ENCODE measurements at regions not wholly inside any gene's neighbourhood (a gene's known extent, or its start where the extent isn't known, plus 50 kb on each side); places are given as distances from the start of the nearest gene placed in this dataset.

DNA sequence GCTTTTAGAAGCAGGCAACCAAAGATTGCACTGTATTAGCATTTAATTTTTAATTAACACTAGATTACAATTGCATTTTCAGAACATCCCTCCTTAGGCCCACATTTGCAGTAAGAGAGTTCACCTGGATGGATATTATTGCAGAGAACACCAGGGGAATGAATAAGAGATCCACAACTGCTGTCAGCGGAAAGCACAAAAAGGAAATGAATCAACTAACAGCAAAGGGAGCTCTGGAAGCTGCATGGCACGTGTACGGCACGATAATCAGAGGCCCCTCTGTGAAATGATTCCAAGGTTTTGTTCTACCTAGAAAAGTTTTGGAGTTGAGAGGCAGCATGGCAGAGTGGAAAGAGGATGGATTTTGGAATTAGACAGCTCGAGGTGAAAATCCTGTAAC is 361.2 kb upstream of the C9orf72 start:
- TF ChIP-seq, protein P1, sequence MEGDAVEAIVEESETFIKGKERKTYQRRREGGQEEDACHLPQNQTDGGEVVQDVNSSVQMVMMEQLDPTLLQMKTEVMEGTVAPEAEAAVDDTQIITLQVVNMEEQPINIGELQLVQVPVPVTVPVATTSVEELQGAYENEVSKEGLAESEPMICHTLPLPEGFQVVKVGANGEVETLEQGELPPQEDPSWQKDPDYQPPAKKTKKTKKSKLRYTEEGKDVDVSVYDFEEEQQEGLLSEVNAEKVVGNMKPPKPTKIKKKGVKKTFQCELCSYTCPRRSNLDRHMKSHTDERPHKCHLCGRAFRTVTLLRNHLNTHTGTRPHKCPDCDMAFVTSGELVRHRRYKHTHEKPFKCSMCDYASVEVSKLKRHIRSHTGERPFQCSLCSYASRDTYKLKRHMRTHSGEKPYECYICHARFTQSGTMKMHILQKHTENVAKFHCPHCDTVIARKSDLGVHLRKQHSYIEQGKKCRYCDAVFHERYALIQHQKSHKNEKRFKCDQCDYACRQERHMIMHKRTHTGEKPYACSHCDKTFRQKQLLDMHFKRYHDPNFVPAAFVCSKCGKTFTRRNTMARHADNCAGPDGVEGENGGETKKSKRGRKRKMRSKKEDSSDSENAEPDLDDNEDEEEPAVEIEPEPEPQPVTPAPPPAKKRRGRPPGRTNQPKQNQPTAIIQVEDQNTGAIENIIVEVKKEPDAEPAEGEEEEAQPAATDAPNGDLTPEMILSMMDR (conservative IDR thresholded peaks at IDR 0.05; ENCODE audit: low read depth, low read length), result no peak
- DNase-seq (ENCODE audit: low read depth), result no peak
- no peak overlapping the region for H3K4me3 ChIP-seq (ENCODE audit: low read depth, low read length)

DNA sequence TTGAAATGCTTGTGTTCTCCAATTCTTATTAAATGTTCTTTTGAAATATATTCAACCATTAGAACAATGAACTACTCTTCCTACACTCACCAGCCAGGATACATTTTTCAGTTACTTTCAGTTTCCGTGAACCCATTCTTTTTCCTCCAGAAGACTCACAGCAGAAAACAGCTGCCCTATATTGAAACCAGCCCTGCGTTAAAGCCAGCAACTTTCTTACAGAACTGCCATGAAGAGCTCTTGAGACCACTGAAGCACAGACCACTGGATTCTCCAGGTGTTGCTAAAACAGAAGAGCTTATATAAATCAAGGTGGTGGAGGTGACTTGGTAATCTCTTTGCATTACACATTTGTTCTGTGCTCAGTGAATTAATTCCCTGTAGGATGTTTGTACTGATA is 365.9 kb upstream of the C9orf72 start:
- TF ChIP-seq, protein P1 (conservative IDR thresholded peaks at IDR 0.05; ENCODE audit: low read depth, low read length), result no peak
- no peak overlapping the region for H3K4me3 ChIP-seq (ENCODE audit: low read depth, low read length)
- no peak for DNase-seq (ENCODE audit: low read depth)

DNA sequence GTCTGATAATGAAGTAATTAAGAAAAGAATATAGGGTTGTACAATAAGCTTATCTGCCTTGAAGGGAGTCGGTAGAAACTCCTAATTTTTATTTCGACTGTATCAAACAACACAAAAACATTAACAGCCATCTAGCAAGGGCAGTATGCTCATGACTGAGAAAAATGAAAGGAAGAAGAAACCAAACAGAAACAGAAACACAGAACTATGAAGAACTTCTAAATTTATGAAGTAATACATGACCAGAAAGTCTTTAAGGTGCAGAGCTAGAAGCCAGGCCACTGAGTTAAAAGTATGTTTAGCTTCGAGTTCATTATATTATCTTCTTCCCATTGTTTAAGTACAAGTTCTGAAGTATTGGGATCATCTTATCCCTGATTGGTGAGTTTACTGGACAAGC is 367.3 kb upstream of the C9orf72 start:
- TF ChIP-seq, protein P1 (conservative IDR thresholded peaks at IDR 0.05; ENCODE audit: low read depth, low read length), result no peak
- H3K4me3 ChIP-seq (ENCODE audit: low read depth, low read length), result no peak overlapping the region
- no peak for DNase-seq (ENCODE audit: low read depth)

DNA sequence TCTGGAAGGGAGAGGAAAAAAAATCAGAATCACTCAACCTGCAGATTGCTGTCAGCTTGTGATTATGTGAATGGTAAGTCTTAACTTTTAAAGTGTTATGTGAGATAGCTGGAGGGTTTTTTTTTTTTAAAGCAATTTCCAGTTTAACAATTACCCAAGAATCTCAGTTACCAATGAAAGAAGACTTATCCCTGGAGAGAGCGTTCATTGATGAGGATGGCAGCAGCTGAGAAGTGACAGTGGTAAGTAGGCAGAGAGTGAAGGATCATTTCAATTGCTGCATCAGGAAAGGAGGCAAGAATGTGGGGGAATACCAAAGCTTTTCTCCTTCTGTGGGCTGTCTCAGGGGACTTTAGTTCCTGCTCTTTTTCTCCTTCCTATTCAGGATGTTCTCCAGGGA is 370.2 kb upstream of the C9orf72 start:
- TF ChIP-seq, protein P1 (conservative IDR thresholded peaks at IDR 0.05; ENCODE audit: low read depth, low read length), result no peak
- H3K4me3 ChIP-seq (ENCODE audit: low read depth, low read length), result no peak overlapping the region
- DNase-seq (ENCODE audit: low read depth), result no peak

DNA sequence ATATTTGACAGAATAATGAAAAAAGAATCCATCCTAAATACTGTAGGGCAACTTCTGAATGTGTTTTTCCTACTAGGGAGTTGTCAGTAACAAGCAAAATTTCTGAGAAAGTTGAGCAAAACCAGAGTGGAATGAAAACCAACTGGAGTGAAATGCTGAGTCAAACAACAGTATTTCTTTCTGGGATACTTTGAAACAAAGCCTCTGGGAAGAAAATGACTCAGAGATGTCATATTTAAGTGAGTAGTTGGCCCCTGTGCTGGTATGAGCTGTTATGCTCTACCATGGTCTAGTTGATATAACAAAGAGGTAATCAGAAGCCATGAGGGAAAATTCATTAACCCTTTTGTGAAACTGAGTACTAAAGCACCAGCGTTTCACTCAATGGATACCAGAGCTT is 372.1 kb upstream of the C9orf72 start:
- no peak overlapping the region for H3K4me3 ChIP-seq (ENCODE audit: low read depth, low read length)
- DNase-seq (ENCODE audit: low read depth), result peak; percentile 2
- TF ChIP-seq, protein P1 (conservative IDR thresholded peaks at IDR 0.05; ENCODE audit: low read depth, low read length), result no peak

DNA sequence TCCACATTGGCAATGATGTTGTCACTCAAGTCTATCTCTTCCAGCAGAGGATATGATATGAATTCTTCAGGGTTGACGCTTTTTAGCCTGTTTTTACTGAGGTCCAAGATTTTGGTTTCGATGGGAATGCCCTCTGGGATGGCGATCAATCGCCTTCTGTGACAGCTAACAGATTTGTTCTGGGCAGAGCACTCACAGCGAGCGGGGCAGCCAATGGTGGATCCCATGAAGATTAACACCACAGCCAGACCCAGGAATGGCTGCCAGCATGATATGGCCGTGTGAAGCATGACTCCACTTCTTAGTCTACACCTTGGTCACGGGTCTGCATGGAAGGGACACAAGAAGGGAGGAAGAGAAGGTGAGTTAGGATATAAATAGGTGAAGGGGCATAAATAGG is 377.1 kb upstream of the C9orf72 start:
- DNase-seq (ENCODE audit: low read depth), result no peak
- no peak overlapping the region for H3K4me3 ChIP-seq (ENCODE audit: low read depth, low read length)
- TF ChIP-seq, protein P1 (conservative IDR thresholded peaks at IDR 0.05; ENCODE audit: low read depth, low read length), result no peak

DNA sequence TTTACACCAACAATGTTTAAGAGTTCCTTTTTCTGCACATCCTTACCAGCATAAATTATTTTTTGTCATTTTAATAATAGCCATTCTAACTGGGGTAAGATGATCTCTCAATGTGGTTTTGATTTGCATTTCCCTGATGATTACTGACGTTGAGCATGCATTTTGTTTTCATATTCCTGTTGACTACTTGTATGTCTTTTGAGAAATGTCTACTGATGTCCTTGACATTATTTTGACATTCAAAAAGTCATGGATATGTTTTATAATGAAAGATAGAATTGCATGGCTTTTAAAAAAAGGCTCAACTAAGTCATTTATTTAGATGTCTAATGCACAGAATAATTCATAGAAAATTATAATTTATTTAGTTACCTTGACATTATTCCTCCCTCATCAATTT is 381.6 kb upstream of the C9orf72 start:
- no peak for DNase-seq (ENCODE audit: low read depth)
- H3K4me3 ChIP-seq (ENCODE audit: low read depth, low read length), result no peak overlapping the region
- TF ChIP-seq, protein P1 (conservative IDR thresholded peaks at IDR 0.05; ENCODE audit: low read depth, low read length), result no peak

Measured in choroid plexus epithelial cell (primary cell).